Esophagus squamous epithelium (tissue), 4 donors: ENCODE measurements at regions not wholly inside any gene's neighbourhood (a gene's known extent, or its start where the extent isn't known, plus 50 kb on each side); places are given as distances from the start of the nearest gene placed in this dataset.

Experiments used
- CTCF ChIP-seq, 6 experiments: fragments of 450-650 bp in 4 of 6; fragments of 200-600 bp in 2 of 6; sonication (generic) in 2 of 6; IDR thresholded peaks; one replicate each; pipeline ENCODE4 v1.5.1; 2016 to 2019; ENCODE audit warnings: antibody characterized with exemption in 6 of 6, mild to moderate bottlenecking in 4 of 6, moderate library complexity in 4 of 6
- POLR2A ChIP-seq, 4 donors: fragments of 450-650 bp; IDR thresholded peaks; one replicate each; pipeline ENCODE4 v1.6.1; 2017; ENCODE audit warnings: antibody characterized with exemption in 4 of 4, mild to moderate bottlenecking in 4 of 4, moderate library complexity in 3 of 4

- TF ChIP-seq POLR2A (IDR thresholded peaks at IDR 0.05) (no peak), CTCF (IDR thresholded peaks at IDR 0.05) (no peak)
Observed at GRCh38 chr12:74619884-74620283, 82.2 kb downstream of the ATXN7L3B start.
